GM18907 (cell line): ENCODE measurements at regions not wholly inside any gene's neighbourhood (a gene's known extent, or its start where the extent isn't known, plus 50 kb on each side); places are given as distances from the start of the nearest gene placed in this dataset.

Experiments
- ATAC-seq: cut with Tn5 transposase; IDR thresholded peaks from one replicate; pipeline ENCODE4 v1.9.1; 2021; ENCODE audit warnings: mild to moderate bottlenecking, moderate library complexity; ENCODE audit not compliant: unreplicated experiment

GRCh38 chr2:225340923-225341322, 58.6 kb upstream of the NYAP2 start:
- no peak for ATAC-seq

- ATAC-seq, result no peak
Observed at GRCh38 chr2:225337183-225337582, 62.3 kb upstream of the NYAP2 start.

GRCh38 chr2:225334514-225334913, 65.0 kb upstream of the NYAP2 start:
- ATAC-seq, result no peak

- no peak for ATAC-seq
Observed at GRCh38 chr2:225328192-225328591, 71.3 kb upstream of the NYAP2 start.

- no peak for ATAC-seq
Observed at GRCh38 chr2:225326969-225327368, 72.5 kb upstream of the NYAP2 start.

GRCh38 chr2:225319872-225320271, 79.6 kb upstream of the NYAP2 start:
- ATAC-seq, result no peak

GRCh38 chr2:225318440-225318839, 81.1 kb upstream of the NYAP2 start:
- no peak for ATAC-seq

- ATAC-seq, result no peak
Observed at GRCh38 chr2:225317186-225317585, 82.3 kb upstream of the NYAP2 start.

- no peak for ATAC-seq
Observed at GRCh38 chr2:225310745-225311144, 88.8 kb upstream of the NYAP2 start.

GRCh38 chr2:225309516-225309915, 90.0 kb upstream of the NYAP2 start:
- no peak for ATAC-seq

GRCh38 chr2:225296951-225297350, 102.6 kb upstream of the NYAP2 start:
- ATAC-seq, result no peak

- ATAC-seq, result no peak
Observed at GRCh38 chr2:225295102-225295501, 104.4 kb upstream of the NYAP2 start.

GRCh38 chr2:225293638-225294037, 105.9 kb upstream of the NYAP2 start:
- no peak for ATAC-seq

- no peak for ATAC-seq
Observed at GRCh38 chr2:225290757-225291400, 108.6 kb upstream of the NYAP2 start.

- no peak for ATAC-seq
Observed at GRCh38 chr2:225289659-225290058, 109.9 kb upstream of the NYAP2 start.

GRCh38 chr2:225288986-225289385, 110.5 kb upstream of the NYAP2 start:
- ATAC-seq, result no peak

GRCh38 chr2:225282858-225283710, 116.4 kb upstream of the NYAP2 start:
- peak; percentile 93 for ATAC-seq

- ATAC-seq, result peak; percentile 84
Observed at GRCh38 chr2:225276207-225276606, 123.3 kb upstream of the NYAP2 start.

- no peak for ATAC-seq
Observed at GRCh38 chr2:225275443-225275842, 124.1 kb upstream of the NYAP2 start.

- ATAC-seq, result peak; percentile 52
Observed at GRCh38 chr2:225274751-225275150, 124.8 kb upstream of the NYAP2 start.

GRCh38 chr2:225272173-225272572, 127.3 kb upstream of the NYAP2 start:
- no peak for ATAC-seq

GRCh38 chr2:225270861-225271260, 128.6 kb upstream of the NYAP2 start:
- peak; percentile 99 for ATAC-seq
